OCI-M2 (cell line): ENCODE measurements at regions not wholly inside any gene's neighbourhood (a gene's known extent, or its start where the extent isn't known, plus 50 kb on each side); places are given as distances from the start of the nearest gene placed in this dataset.

ENCODE experiments used
- DNase-seq: peaks from one replicate; lab custom pipeline; 2025; ENCODE audit not compliant: unreplicated experiment; lab: John Stamatoyannopoulos, UW

DNA sequence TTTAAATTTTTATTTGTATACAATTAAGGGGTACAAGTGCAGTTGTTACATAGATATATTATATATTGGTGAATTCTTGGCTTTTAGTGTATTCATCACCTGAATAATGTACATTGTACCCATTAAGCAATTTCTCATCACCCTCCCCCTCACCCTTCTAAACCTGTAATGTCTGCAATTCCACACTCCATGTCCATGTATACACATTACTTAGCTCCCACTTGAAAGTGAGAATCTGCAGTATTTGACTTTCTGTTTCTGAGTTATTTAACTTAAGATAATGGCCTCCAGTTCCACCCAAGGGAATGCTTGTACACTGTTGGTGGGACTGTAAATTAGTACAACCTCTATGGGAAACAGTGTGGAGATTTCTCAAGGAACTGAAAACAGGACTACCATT, 383.2 kb upstream of the KCNMB2 start:
- no peak for DNase-seq

DNA sequence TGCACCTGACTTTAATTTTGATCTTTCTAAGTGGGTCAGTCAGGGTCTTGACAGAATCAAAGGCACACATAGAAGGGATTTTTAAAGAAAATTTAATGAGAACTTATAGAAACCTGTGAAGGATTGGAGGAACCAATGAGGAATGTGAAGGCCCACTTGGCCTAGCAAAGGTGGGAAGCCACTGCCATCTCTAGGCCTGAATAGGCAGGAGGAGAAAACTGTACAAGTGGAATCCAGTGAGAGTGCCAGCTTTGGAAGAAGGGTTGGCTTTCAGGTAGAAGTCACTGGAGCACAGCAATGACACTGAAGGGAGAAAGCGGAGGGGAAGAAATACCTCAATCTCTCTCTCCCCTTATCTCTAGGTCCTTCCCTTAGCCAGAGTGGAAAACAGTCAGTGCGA, 380.7 kb upstream of the KCNMB2 start:
- DNase-seq: no peak

DNA sequence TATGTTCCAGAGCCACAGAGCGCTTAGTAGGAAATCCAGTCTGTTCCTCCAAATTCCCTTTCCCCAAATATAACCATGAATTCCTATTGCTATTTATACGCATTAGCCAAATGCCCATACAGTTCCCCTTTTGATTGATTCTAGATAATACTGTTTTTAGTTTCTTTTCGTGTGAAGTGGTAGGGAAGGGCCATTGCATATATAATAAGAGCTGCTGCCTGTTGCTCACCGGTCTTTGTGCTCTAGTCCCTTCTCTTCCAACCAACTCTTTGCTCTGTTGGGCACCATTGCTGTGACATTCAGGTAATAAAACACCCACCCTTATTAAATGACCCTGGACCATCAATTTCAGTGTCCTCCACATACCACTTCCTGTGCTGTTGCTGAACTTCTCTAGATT, 379.9 kb upstream of the KCNMB2 start:
- DNase-seq: no peak

GRCh38 chr3:178159691-178160220, 376.5 kb upstream of the KCNMB2 start:
- no peak for DNase-seq

GRCh38 chr3:178169421-178169820, 366.8 kb upstream of the KCNMB2 start:
- DNase-seq: no peak

DNA sequence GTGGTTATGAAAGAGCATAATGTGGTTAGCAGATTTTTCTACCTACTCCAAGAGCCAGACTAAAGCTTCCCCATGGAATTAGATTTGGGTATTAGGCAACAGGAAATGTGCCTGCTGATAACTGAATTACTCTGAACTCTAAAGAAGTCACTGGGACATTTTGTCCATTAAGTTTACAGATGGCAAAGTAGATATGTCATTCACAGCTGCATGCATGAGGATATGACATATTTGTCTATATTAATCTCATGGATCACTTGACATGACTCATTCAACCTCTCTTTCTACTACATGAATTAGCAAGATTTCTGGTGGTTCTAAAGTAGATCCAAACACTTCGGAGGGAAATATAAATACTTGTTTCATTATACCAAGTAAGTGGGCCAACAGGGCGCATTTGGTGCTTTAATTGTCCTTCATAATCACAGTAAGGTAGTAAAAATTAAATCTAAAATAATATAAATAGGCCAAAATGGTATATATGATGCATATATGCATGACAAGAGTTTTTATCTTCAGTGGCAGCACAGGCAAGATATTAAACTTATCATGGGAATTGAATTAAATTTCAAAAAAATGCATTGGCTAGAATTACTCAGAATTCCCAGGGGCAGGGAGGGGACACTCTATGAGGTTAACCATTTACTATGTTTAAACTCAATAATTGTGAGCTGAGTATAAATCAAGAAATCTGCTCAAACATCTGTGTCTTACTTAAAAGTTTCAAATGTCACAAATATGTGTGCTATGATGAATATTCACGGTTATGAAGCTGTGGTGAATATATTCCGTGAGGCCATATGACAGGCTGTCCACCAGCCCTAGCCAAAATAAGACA, 365.3 kb upstream of the KCNMB2 start:
- peak; percentile 34 for DNase-seq

DNA sequence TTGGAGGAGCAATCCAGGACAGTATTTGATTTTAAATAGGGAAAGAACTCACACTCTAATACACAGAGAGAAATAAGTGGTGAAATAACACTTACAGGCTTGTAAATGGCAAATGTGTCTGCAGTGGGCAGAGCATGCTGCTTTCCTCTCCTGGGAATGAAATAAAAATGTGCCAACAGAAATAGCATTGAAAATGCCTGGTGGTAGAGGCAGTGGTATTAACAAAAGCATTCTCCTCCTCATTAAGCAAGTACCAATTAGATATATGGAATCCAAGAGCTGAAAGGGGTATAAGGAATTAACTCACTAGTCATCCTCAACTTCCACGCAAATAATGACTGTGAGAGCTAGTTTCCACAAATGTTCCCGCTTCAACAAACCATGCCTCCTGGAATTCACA, 364.1 kb upstream of the KCNMB2 start:
- DNase-seq: no peak

DNA sequence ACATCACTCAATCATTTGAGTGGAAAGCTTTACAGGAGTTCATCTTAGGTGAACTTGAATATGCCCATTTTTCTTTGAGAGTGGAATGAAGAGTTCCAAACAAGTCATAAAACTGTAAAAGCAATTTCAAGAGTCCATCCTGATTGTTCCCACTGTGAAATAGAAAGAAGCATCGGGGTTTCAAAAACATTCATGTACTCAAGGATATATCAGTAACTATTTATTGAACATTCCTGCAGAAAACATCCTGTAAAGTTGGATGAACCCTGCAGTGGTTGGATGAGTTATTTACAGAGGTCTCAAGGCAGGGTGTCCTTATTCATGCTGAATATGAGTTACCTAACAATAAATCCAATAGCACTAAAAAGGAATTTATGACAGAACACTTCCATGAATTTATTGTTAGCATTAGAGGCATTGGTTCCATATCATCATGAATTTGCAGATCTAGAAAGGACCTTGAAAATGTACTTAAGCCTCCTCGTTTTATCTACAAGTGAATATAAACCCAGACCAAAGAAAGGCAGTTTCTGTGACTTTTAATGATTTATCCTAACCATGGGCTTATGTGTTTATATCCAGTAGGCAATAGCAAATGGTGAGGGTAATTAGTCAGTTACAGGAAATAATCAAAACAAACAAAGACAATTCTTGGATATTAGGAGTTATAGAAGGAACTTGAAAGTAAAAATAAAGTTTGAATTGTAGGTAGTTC, 361.9 kb upstream of the KCNMB2 start:
- no peak for DNase-seq

GRCh38 chr3:178181088-178181487, 355.1 kb upstream of the KCNMB2 start:
- DNase-seq: no peak

DNA sequence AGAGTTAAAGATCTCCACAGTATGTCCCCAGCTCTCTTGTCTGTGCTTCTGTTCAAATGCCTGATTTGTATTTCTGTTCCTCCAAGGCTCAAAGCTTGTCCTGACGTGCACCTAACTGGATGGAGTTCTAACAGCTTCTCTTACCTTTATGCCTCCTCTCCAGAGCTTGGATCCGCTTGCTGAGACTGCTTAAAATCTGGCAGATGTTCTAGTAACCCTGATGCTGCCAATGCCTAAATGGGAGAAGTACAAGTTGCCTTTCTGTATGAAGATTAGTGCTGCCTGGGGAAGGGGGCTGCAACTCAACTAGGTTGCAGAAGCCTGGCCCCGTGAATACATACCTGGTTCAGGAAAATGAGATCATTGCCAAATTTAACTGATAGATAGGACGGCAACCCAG, 354.5 kb upstream of the KCNMB2 start:
- no peak for DNase-seq

GRCh38 chr3:178182337-178182779, 353.9 kb upstream of the KCNMB2 start:
- DNase-seq: no peak

DNA sequence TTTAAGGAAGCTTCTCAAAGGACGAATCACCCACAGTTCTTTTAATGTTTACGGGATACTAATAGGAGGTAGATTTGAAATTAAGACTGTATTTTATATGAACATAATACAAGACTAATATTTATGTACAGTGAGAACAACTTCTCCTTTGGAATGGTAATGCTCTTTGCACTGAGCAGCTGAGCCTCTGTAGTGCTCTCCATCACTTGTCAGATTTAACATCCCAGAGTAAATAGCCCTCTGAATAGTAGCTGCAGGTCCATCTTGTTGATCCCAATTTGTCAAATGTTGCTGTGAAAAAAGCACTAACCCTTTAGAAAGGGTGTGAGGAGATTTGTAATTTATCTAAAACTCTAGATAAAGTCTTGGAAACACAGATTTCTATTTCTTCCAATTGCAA, 351.4 kb upstream of the KCNMB2 start:
- DNase-seq: no peak

DNA sequence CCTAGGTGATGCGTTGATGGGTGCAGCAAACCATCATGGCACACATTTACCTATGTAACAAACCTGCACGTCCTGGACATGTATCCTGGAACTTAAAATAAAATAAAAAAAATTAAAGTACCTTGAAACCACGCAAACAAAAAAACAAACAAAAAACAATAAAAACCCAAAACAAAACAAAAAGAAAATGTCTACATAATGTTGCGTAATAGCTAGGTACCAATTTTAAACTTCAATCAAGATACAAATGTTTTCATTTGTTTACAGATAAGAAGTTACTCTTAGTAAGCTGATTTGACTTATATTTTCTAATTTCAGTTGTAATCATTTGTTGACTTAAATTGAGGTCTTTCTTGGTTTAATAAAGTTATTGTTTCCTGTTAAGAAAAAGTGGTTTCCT, 349.6 kb upstream of the KCNMB2 start:
- DNase-seq: no peak

DNA sequence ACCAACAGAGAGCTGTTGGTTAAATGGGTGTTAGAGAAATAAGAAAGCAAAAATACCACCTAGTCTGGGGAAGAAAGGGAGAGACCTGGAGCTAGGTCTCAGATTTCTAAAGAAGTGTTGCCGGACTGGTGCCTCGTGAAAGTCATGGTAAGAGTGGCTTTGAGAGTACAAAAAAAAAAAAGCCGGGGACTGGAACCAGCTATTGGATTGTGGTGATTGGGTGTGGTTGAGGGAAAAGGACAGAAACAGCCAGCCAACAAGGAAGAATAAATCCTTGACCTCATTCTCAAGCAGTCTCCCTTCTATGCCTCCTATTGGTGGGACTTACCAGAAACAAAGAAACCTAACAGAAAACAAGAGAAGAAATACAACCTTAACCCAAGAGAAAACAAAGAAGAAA, 346.4 kb upstream of the KCNMB2 start:
- DNase-seq: no peak

DNA sequence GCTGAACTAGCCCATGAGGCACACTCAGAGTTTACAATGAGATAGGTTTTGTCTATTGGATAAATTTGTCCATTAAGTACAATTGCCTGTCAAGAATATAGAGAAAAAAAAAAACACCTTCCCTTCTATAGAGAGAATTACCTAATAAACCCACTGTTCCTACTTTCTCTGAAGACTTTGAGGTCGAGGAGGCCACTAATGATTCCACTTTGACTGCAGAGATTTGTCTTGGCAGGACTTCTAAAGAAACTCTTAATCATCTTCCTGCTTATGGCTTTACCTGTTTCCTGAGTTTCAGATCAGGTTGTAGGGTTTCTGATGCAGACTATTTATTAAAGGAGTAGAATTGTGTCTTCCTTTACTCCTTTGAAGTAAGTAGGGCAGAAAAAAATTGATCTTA, 342.4 kb upstream of the KCNMB2 start:
- DNase-seq: no peak

- DNase-seq: no peak
Measured at GRCh38 chr3:178194539-178194938, 341.7 kb upstream of the KCNMB2 start.

GRCh38 chr3:178195824-178196223, 340.4 kb upstream of the KCNMB2 start:
- DNase-seq: no peak

DNA sequence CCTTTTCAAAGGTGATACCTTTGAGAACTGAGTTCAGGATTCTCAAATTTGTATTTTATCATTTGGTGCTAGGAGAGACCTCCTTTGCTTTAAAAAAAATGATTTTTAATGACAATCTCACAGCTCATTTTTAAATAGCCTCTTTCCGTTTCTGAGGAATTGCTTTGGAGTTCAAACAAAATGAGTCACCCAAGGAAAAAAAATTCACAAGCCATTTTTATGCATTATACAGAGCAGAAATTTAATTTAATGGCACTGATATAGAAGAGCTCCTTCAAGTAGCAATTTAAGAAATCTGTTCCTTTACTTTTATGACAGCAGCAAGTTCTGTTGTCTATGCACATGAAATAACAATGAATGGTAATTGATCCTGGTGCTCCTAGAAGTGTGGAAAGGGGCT, 337.9 kb upstream of the KCNMB2 start:
- DNase-seq: no peak

DNA sequence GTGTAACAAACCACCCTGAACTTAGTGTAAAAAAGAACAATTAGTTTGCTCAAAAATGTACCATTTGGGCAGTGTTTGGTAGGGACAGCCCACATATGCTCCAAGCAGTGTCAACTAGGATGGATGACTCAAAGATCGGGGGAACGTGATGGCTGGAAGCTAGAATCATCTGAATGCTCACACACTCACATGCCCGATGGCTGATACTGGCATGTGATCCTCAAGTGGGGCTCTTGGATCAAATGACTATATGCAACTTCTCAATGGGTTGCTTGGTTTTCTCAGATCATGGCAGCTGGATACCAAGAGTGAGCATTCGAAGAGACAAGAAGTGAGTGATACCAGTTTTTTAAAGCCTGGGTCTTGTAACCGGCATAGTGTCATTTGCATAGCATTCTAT, 335.9 kb upstream of the KCNMB2 start:
- DNase-seq: no peak

DNA sequence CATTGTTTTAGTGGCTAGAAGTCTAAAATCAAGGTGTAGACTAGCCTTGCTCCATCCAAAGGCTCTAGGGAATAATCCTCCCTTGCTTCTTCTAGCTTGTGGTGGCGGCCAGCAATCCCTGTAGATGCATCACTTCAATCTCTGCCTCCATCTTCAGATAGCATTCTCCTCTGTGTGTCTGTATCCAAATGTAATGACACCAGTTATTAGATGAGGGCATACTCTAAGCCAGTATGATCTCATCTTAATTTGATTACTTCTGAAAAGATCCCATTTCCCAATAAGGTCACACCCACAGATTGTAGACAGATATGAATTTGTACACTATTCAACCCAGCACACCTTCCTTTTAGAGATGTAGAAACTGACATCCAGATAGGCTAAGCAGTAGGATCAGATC, 334.5 kb upstream of the KCNMB2 start:
- DNase-seq: no peak

DNA sequence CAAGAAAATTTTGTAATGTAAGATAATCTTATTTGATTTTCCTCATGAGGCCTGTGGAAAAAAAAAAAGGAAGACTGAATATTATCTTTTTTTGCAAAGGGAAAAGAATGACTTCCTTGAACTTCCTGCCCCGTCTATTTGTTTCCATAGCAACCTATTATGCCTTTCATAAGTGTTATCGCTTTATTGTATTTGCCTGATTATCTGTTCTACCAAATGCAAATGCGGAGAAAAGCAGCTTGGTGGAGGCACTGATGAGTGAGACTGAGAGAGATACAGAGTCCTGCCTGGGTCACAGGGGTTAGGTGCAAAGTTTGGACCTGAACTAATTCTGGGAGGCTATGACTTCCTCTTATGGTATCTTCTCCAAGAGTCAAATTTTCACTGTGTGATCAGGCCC, 334.0 kb upstream of the KCNMB2 start:
- DNase-seq: no peak

DNA sequence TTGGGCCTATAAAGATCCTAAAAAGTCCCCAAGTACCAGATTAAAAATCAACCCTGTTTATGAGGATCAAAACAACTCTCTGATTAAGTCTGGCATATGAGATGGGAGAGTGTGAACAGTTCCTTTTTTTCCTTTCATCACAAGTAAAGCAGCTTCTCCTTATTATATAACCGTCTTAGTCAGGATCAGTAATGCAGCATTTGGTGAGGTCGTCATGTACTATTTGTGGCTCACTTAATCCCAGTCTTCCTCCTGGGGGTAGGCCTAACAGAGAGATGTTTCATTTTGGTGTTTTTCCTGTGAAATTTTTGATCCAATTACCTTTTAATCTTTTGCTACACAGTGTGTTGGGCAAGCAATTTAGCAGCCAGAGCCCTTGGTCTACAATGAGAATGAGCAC, 333.1 kb upstream of the KCNMB2 start:
- DNase-seq: no peak
